ENCODE measurements at regions not wholly inside any gene's neighbourhood (a gene's known extent, or its start where the extent isn't known, plus 50 kb on each side); places are given as distances from the start of the nearest gene placed in this dataset.
A peak's percentile ranks its signal among the peaks of the same experiment; 100 is the strongest.
"Not testable (repeated sequence)": the region's sequence is repeated elsewhere in the genome, so short reads cannot be mapped to it uniquely, and the experiment has no call there.

- no peak for DNase-seq (ENCODE audit: low read depth)
Measured at GRCh38 chr16:61007694-61008093, 1028.5 kb downstream of the CDH8 start.

GRCh38 chr16:61005952-61006351 lies 1030.3 kb downstream of the CDH8 start:
- DNase-seq (ENCODE audit: low read depth), result no peak

GRCh38 chr16:61002479-61003204 lies 1033.6 kb downstream of the CDH8 start:
- DNase-seq (ENCODE audit: low read depth), result no peak

GRCh38 chr16:60991886-60992285 lies 1044.4 kb downstream of the CDH8 start:
- DNase-seq (ENCODE audit: low read depth), result no peak

- no peak for DNase-seq (ENCODE audit: low read depth)
Measured at GRCh38 chr16:60989592-60989991, 1046.6 kb downstream of the CDH8 start.

- DNase-seq (ENCODE audit: low read depth), result no peak
Measured at GRCh38 chr16:60979119-60979518, 1057.1 kb downstream of the CDH8 start.

- DNase-seq (ENCODE audit: low read depth), result no peak
Measured at GRCh38 chr16:60949800-60950199, 1086.4 kb downstream of the CDH8 start.

- peak; percentile 8 for DNase-seq (ENCODE audit: low read depth)
Measured at GRCh38 chr16:60945225-60945624, 1091.0 kb downstream of the CDH8 start.

GRCh38 chr16:60936189-60936588 lies 1100.0 kb downstream of the CDH8 start:
- DNase-seq (ENCODE audit: low read depth), result not testable (repeated sequence)

- no peak for DNase-seq (ENCODE audit: low read depth)
Measured at GRCh38 chr16:60932600-60932999, 1103.6 kb downstream of the CDH8 start.

- DNase-seq (ENCODE audit: low read depth), result no peak
Measured at GRCh38 chr16:60930291-60930690, 1105.9 kb downstream of the CDH8 start.

- no peak for DNase-seq (ENCODE audit: low read depth)
Measured at GRCh38 chr16:60922920-60923319, 1113.3 kb downstream of the CDH8 start.

- DNase-seq (ENCODE audit: low read depth), result no peak
Measured at GRCh38 chr16:60914334-60914733, 1121.9 kb downstream of the CDH8 start.

GRCh38 chr16:60907645-60908044 lies 1128.6 kb downstream of the CDH8 start:
- no peak for DNase-seq (ENCODE audit: low read depth)

GRCh38 chr16:60905811-60906210 lies 1130.4 kb downstream of the CDH8 start:
- no peak for DNase-seq (ENCODE audit: low read depth)

GRCh38 chr16:60902114-60902513 lies 1134.1 kb downstream of the CDH8 start:
- DNase-seq (ENCODE audit: low read depth), result no peak

GRCh38 chr16:60882816-60883215 lies 1153.4 kb downstream of the CDH8 start:
- DNase-seq (ENCODE audit: low read depth), result no peak

GRCh38 chr16:60852635-60853034 lies 1183.6 kb downstream of the CDH8 start:
- DNase-seq (ENCODE audit: low read depth), result no peak

GRCh38 chr16:60821661-60822060 lies 1214.6 kb downstream of the CDH8 start:
- DNase-seq (ENCODE audit: low read depth), result no peak

GRCh38 chr16:60820361-60820760 lies 1215.9 kb downstream of the CDH8 start:
- no peak for DNase-seq (ENCODE audit: low read depth)

- DNase-seq (ENCODE audit: low read depth), result no peak
Measured at GRCh38 chr16:60818465-60818864, 1217.8 kb downstream of the CDH8 start.

GRCh38 chr16:60816461-60816860 lies 1219.8 kb downstream of the CDH8 start:
- no peak for DNase-seq (ENCODE audit: low read depth)

- no peak for DNase-seq (ENCODE audit: low read depth)
Measured at GRCh38 chr16:60815865-60816264, 1220.4 kb downstream of the CDH8 start.

GRCh38 chr16:60815033-60815432 lies 1221.2 kb downstream of the CDH8 start:
- no peak for DNase-seq (ENCODE audit: low read depth)

All from myocyte (in vitro differentiated cells).